GM10266 (cell line): ENCODE measurements at regions not wholly inside any gene's neighbourhood (a gene's known extent, or its start where the extent isn't known, plus 50 kb on each side); places are given as distances from the start of the nearest gene placed in this dataset.

ENCODE experiments used
- DNase-seq: peaks from one replicate; pipeline ENCODE4 v3.0.0; 2012; ENCODE audit errors: extremely low spot score
- TF ChIP-seq, protein P1 (sequence below): IDR thresholded peaks from 2 replicates; pipeline ENCODE4 v1.5.1; 2012; ENCODE audit warnings: mild to moderate bottlenecking, low read depth; ENCODE audit not compliant: control insufficient read depth, insufficient read depth; ENCODE audit errors: missing control alignments

DNA sequence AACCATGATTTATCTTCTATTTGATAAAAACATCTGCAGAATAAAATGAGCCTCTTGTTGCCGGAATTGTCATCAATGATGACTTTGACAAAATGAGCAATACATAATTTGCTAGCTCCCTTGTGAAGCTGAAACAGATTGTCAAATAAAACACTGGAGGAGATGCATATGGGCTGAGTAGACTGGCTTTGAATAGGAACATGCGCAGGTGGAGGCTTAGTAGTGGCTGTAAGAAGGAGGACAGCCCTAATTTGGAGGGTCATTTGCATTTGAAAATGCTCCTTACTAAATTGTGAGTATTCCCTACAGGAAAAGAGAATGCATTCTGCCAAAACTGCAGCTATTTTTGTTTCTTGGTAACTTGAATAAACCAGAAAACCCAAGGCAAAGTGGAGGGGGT is 329.1 kb downstream of the PPARGC1A start:
- no peak for DNase-seq
- TF ChIP-seq, protein P1, sequence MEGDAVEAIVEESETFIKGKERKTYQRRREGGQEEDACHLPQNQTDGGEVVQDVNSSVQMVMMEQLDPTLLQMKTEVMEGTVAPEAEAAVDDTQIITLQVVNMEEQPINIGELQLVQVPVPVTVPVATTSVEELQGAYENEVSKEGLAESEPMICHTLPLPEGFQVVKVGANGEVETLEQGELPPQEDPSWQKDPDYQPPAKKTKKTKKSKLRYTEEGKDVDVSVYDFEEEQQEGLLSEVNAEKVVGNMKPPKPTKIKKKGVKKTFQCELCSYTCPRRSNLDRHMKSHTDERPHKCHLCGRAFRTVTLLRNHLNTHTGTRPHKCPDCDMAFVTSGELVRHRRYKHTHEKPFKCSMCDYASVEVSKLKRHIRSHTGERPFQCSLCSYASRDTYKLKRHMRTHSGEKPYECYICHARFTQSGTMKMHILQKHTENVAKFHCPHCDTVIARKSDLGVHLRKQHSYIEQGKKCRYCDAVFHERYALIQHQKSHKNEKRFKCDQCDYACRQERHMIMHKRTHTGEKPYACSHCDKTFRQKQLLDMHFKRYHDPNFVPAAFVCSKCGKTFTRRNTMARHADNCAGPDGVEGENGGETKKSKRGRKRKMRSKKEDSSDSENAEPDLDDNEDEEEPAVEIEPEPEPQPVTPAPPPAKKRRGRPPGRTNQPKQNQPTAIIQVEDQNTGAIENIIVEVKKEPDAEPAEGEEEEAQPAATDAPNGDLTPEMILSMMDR = no peak

DNA sequence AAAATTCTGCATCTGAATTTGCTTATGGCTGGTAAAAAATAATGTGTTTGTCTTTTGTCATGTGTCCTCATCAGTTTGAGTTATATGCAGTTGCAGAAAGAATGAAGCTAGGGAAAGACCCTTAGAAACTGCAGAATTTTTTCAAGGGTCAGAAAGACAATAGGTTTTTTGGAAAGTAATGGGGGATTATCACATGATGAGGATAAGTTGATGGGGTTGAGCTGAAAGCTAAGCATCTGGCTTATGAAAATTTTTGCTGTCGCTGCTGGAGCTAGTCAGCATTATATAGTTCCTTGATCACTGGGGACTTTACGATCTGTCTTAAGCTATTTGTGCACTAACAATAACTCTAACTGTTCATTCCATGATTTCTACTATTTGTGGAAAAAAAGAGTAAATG is 331.7 kb downstream of the PPARGC1A start:
- no peak for DNase-seq
- TF ChIP-seq, protein P1 = no peak

DNA sequence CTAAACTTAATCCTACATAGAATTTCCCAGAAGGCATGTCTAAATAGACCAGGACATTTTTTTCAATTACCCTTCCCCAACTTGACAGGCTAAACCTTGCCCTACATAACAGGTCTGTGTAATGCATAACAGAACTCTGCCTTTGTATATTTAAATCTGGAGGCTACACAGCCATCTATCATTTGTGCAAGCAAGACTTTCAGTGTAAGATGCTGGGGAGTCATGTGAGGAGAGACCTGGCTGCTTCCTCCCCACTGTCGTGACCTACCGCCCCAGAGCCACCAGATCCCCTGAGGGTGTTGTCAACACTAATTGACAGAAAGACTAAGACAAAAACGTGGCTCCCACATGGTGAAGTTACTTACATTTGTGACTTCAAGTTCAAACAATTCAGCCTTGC is 342.2 kb downstream of the PPARGC1A start:
- TF ChIP-seq, protein P1 = no peak
- DNase-seq = no peak

DNA sequence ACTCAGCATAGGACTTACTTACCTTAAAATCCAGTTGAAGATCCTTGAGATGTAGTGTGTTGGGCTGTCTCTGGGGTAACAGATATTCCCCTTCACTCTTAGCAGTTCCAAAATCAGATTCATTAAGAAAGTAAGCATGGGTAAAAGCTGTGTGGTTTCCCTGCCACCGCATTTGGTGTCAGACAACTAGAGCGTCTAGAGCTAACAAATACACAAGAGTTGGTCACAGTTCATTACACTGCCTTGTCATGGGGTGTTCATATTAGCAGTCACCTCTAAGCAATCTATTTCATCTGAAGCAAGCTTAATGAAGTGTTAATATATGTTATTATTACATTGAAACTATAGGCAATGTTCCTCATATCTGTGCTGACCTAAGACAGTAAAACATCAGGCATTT is 342.8 kb downstream of the PPARGC1A start:
- no peak for DNase-seq
- TF ChIP-seq, protein P1 = no peak

DNA sequence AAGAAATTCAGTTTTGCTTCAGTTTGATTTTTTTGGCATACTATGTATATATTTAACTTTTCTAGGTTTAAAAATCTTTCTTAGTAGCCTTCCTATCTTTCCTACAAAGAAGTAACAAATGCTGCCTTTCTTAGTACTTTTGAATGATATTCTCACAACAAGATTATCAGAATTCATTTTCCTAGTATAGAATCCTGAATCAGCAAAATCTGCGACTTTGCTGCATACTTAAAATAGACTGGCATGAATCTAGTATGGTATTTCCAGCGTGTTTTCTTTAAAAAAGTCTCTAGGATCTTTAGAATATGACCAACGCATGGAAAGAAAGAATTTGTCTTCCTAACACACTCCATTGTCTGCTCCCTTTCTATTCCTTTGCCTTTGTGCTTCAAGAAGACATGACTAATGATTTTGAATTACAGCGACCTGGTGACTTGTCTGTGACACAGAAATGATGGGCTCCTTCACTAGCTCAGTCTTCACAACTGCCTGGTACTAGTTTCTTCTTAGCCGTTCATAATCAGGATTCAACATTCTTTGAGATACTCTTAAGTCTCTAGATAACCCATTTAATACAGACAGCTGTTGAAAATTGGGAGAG is 349.8 kb downstream of the PPARGC1A start:
- no peak for DNase-seq
- TF ChIP-seq, protein P1 = no peak

DNA sequence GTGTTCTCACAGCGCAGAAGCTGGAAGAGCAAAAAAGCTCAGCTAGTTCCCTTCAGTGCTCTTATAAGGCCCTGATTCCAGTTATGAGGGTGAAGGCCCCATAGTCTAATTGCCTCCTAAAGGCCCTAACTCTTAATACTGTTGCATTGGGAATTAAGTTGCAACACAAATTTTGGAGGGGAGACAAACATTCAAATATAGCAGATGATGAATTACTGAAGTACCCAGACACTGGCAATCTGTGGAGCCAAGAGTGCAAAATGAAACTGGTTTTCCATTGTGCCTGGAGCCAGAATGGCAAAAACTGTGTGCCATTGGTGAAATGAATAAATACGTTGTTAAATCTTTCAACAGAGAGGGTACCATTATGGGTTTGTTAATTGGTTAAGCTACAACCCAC is 356.0 kb downstream of the PPARGC1A start:
- TF ChIP-seq, protein P1 = no peak
- DNase-seq = no peak

DNA sequence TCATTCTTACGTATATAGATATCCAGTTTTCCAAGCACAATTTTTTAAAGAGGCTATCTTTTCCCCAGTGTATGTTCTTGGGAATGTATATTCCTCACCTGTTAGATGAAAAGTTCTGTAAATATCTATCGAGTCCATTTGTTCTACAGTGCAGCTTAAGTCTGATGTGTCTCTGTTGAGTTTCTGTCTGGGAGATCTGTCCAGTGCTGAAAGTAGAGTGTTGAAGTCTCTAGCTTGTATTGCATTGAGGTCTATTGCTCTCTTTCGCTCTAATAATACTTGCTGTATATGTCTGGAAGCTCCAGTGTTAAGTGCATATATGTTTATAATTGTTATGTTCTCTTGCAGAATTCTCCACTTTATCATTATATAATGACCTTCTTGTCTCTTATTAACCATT is 373.1 kb downstream of the PPARGC1A start:
- DNase-seq = no peak
- TF ChIP-seq, protein P1 = no peak
